ENCODE measurements at regions not wholly inside any gene's neighbourhood (a gene's known extent, or its start where the extent isn't known, plus 50 kb on each side); places are given as distances from the start of the nearest gene placed in this dataset.

DNA sequence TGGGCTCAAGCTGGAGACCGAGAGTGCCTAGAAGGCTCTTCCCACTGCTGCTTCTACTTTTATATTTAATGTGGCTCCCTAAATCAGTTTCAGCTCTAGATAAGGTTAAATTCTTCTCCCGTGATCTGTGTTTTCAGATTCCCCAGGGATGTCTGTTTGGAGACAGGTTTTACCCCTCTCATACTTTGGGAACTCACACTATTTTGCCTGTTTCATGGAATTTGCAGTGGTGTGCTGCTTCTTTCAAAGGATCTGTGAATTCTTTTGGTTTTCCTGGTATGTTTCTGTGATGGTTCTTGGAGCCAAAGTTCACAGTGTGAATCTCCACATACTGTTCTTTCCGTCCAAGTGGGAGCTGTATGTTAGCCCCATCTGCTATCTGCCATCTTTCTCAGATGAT is 238.3 kb upstream of the SLITRK3 start:
- TF ChIP-seq POLR2A (IDR thresholded peaks at IDR 0.05): no peak
- TF ChIP-seq, protein P1, sequence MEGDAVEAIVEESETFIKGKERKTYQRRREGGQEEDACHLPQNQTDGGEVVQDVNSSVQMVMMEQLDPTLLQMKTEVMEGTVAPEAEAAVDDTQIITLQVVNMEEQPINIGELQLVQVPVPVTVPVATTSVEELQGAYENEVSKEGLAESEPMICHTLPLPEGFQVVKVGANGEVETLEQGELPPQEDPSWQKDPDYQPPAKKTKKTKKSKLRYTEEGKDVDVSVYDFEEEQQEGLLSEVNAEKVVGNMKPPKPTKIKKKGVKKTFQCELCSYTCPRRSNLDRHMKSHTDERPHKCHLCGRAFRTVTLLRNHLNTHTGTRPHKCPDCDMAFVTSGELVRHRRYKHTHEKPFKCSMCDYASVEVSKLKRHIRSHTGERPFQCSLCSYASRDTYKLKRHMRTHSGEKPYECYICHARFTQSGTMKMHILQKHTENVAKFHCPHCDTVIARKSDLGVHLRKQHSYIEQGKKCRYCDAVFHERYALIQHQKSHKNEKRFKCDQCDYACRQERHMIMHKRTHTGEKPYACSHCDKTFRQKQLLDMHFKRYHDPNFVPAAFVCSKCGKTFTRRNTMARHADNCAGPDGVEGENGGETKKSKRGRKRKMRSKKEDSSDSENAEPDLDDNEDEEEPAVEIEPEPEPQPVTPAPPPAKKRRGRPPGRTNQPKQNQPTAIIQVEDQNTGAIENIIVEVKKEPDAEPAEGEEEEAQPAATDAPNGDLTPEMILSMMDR (IDR thresholded peaks at IDR 0.05): no peak

Measured in thyroid gland (tissue), 4 donors.